ENCODE measurements at regions not wholly inside any gene's neighbourhood (a gene's known extent, or its start where the extent isn't known, plus 50 kb on each side); places are given as distances from the start of the nearest gene placed in this dataset.
A peak's percentile ranks its signal among the peaks of the same experiment; 100 is the strongest.

GRCh38 chr1:222009105-222009730 is 267.3 kb upstream of the DUSP10 start (continued):
- TF ChIP-seq, protein P1, sequence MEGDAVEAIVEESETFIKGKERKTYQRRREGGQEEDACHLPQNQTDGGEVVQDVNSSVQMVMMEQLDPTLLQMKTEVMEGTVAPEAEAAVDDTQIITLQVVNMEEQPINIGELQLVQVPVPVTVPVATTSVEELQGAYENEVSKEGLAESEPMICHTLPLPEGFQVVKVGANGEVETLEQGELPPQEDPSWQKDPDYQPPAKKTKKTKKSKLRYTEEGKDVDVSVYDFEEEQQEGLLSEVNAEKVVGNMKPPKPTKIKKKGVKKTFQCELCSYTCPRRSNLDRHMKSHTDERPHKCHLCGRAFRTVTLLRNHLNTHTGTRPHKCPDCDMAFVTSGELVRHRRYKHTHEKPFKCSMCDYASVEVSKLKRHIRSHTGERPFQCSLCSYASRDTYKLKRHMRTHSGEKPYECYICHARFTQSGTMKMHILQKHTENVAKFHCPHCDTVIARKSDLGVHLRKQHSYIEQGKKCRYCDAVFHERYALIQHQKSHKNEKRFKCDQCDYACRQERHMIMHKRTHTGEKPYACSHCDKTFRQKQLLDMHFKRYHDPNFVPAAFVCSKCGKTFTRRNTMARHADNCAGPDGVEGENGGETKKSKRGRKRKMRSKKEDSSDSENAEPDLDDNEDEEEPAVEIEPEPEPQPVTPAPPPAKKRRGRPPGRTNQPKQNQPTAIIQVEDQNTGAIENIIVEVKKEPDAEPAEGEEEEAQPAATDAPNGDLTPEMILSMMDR (IDR thresholded peaks at IDR 0.05; ENCODE audit: control extremely low read depth in 1 of 3, insufficient read depth in 1 of 3, low read depth in 1 of 3, low read length in 3 of 3), result peak in 2 of 3 experiments; percentile 11 to 37; a peak in 3 of 4 replicates
- TF ChIP-seq E2F6 (IDR thresholded peaks at IDR 0.05), result no peak

All from H1 (cell line).